ENCODE measurements at regions not wholly inside any gene's neighbourhood (a gene's known extent, or its start where the extent isn't known, plus 50 kb on each side); places are given as distances from the start of the nearest gene placed in this dataset.

GRCh38 chr5:141777130-141777529, 95.1 kb upstream of the ARAP3 start:
- no peak for TF ChIP-seq CTCF (IDR thresholded peaks at IDR 0.05)
- Histone ChIP-seq H3K27me3 (ENCODE audit: insufficient read depth in 3 of 3, low read length in 2 of 3) (peaks cover 0 to 5% (median 0%) of the 10 kb centered on the region in 3 donors), H3K9me3 (no peaks in the 10 kb centered on the region), H3K36me3 (ENCODE audit: insufficient read depth in 1 of 2, low read depth in 1 of 2) (no peaks in the 10 kb centered on the region), H3K4me1 (no peaks in the 10 kb centered on the region), H3K4me3 (no peak overlapping the region), H3K27ac (no peak overlapping the region)
- intact Hi-C loops (cut with DNase I): no loop called here
- DNase-seq (no peak), ATAC-seq (no peak)
- WGBS, 3 donors: 72 to 77% (median 75%) methylated on average over 3 of the region's 3 CpGs

DNA sequence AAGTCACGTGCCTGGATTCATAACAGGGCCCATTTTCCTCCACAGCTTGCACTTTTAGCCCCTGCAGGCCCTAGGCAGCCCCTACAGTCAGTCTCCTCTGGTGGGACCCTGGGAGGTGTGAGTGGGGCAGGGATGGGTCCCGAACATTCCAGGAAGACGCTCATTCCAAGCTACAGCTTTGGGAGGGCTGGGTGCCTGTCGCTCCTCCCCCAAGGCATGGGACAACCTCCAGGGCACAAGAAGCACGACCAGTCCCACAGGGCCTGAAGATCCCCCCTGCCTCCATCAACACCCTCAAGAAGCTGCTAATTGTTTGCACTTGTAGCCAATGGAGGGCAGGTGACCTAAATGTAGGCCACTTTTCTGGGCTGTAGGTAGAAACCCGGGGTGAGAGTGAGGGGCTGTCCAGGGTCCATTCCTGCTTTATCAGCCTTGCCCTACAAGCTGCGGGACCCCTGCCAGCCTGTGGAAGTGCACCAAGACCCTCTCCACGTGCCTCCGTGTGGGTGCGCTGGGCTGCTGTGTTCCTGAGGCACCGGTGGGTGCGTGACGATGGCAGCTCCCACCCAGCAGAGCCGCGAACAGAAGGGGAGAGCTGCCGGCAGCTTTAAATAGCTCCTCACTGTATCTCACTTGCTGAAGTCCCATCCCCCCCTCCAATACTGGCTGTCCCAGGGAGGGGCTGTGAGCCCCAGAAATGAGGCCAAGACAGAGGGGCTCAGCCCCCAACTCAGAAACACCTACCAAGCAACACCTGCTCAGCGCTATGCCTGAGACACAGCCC, 91.9 kb upstream of the ARAP3 start:
- DNase-seq (no peak), ATAC-seq (no peak)
- Histone ChIP-seq H3K4me1 (no peaks in the 10 kb centered on the region), H3K36me3 (ENCODE audit: insufficient read depth in 1 of 2, low read depth in 1 of 2) (no peaks in the 10 kb centered on the region), H3K27me3 (ENCODE audit: insufficient read depth in 3 of 3, low read length in 2 of 3) (peaks cover 0 to 5% (median 0%) of the 10 kb centered on the region in 3 donors), H3K27ac (no peak overlapping the region), H3K9me3 (no peaks in the 10 kb centered on the region), H3K4me3 (no peak overlapping the region)
- 55 to 63% (median 55%) methylated on average over 17 of the region's 17 CpGs for WGBS, 3 donors
- intact Hi-C loops (cut with DNase I): no loop called here
- TF ChIP-seq CTCF (IDR thresholded peaks at IDR 0.05): no peak

DNA sequence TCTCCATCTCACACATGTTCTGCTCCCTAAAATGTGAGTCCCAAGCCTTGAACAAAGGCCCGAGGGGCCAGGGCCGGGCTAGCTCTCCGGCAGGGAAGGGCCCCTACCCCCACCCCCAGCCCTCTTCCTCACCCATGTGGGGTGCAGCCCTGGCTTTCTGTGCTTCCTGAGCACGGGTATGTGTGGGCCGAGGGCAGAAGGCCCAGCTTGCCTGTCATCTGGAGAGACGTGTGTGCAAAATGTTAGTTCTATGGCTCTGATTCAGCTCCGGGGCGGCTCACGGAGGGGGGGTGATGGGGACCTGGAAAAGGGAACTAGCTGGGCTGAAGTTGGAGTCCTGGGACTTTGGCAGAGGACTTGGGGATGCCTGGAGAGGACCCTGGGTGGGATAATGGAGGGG, 90.3 kb upstream of the ARAP3 start:
- no peaks in the 10 kb centered on the region for H3K9me3 ChIP-seq
- WGBS, 3 donors: 52 to 61% (median 54%) methylated on average over 9 of the region's 9 CpGs
- no peak overlapping the region for H3K27ac ChIP-seq
- no peaks in the 10 kb centered on the region for H3K4me1 ChIP-seq
- H3K27me3 ChIP-seq (ENCODE audit: insufficient read depth in 3 of 3, low read length in 2 of 3): peaks cover 0 to 5% (median 0%) of the 10 kb centered on the region in 3 donors
- TF ChIP-seq CTCF (IDR thresholded peaks at IDR 0.05): no peak
- intact Hi-C loops (cut with DNase I): no loop called here
- no peak overlapping the region for H3K4me3 ChIP-seq
- ATAC-seq (no peak), DNase-seq (no peak)
- H3K36me3 ChIP-seq (ENCODE audit: insufficient read depth in 1 of 2, low read depth in 1 of 2): no peaks in the 10 kb centered on the region

- ATAC-seq: no peak
- WGBS, 3 donors: 44 to 53% (median 49%) methylated on average over 3 of the region's 3 CpGs
- intact Hi-C loops (cut with DNase I): no loop called here
Measured at GRCh38 chr5:141771562-141771961, 89.5 kb upstream of the ARAP3 start.

More at GRCh38 chr5:141771562-141771961, 89.5 kb upstream of the ARAP3 start:
- DNase-seq: no peak
- no peaks in the 10 kb centered on the region for H3K36me3 ChIP-seq (ENCODE audit: insufficient read depth in 1 of 2, low read depth in 1 of 2)
- no peaks in the 10 kb centered on the region for H3K4me1 ChIP-seq
- no peak for TF ChIP-seq CTCF (IDR thresholded peaks at IDR 0.05)
- H3K9me3 ChIP-seq: no peaks in the 10 kb centered on the region
- no peak overlapping the region for H3K27ac ChIP-seq
- H3K27me3 ChIP-seq (ENCODE audit: insufficient read depth in 3 of 3, low read length in 2 of 3): peaks cover 0 to 5% (median 0%) of the 10 kb centered on the region in 3 donors
- H3K4me3 ChIP-seq: no peak overlapping the region

All from psoas muscle (tissue), 7 donors.